Trophoblast cell (in vitro differentiated cells and primary cell): ENCODE measurements at regions not wholly inside any gene's neighbourhood (a gene's known extent, or its start where the extent isn't known, plus 50 kb on each side); places are given as distances from the start of the nearest gene placed in this dataset.
A peak's percentile ranks its signal among the peaks of the same experiment; 100 is the strongest.

Experiments
- DNase-seq, 2 donors: peaks; one replicate each; pipeline ENCODE4 v3.0.0-alpha.2; 2016
- H2AFZ ChIP-seq: 2 replicates; pipeline ENCODE4 v1.6.1; 2013; ENCODE audit warnings: low read length, moderate library complexity, mild to moderate bottlenecking; ENCODE audit not compliant: insufficient read depth, poor library complexity
- H2AK5ac ChIP-seq: 2 replicates; pipeline ENCODE4 v1.6.1; 2013; ENCODE audit warnings: mild to moderate bottlenecking, low read length
- H2BK120ac ChIP-seq: 2 replicates; pipeline ENCODE4 v1.6.1; 2013; ENCODE audit warnings: low read length, mild to moderate bottlenecking, moderate library complexity; ENCODE audit not compliant: insufficient read depth, poor library complexity
- H2BK12ac ChIP-seq: 2 replicates; pipeline ENCODE4 v1.6.1; 2013; ENCODE audit warnings: mild to moderate bottlenecking, low read length, moderate library complexity
- H2BK5ac ChIP-seq: 2 replicates; pipeline ENCODE4 v1.6.1; 2013; ENCODE audit warnings: low read length, low read depth, moderate library complexity, mild to moderate bottlenecking; ENCODE audit not compliant: poor library complexity
- H3K14ac ChIP-seq: 2 replicates; pipeline ENCODE4 v1.6.1; 2013; ENCODE audit warnings: mild to moderate bottlenecking, low read length
- H3K18ac ChIP-seq: 2 replicates; pipeline ENCODE4 v1.6.1; 2013; ENCODE audit warnings: mild to moderate bottlenecking, low read length
- H3K23ac ChIP-seq: 2 replicates; pipeline ENCODE4 v1.6.1; 2013; ENCODE audit warnings: low read length
- H3K27ac ChIP-seq: 2 replicates; pipeline ENCODE4 v1.5.1; 2013; ENCODE audit warnings: low read depth, mild to moderate bottlenecking, inconsistent platforms, low read length, moderate library complexity
- H3K27me3 ChIP-seq: 2 replicates; pipeline ENCODE4 v1.6.1; 2013; ENCODE audit warnings: inconsistent platforms, mild to moderate bottlenecking, low read length, moderate library complexity; ENCODE audit not compliant: insufficient read depth
- H3K36me3 ChIP-seq, 2 experiments: 1 replicate in 1 of 2; 2 replicates in 1 of 2; pipeline ENCODE4 v1.6.1; 2013; ENCODE audit warnings: low read length in 2 of 2, mild to moderate bottlenecking in 2 of 2, moderate library complexity in 1 of 2; ENCODE audit not compliant: insufficient read depth in 2 of 2, control insufficient read depth in 1 of 2
- H3K4ac ChIP-seq: 2 replicates; pipeline ENCODE4 v1.6.1; 2013; ENCODE audit warnings: low read depth, mild to moderate bottlenecking, low read length, moderate library complexity
- H3K4me1 ChIP-seq, 2 experiments: 1 replicate in 1 of 2; 2 replicates in 1 of 2; pipeline ENCODE4 v1.6.1; 2013; ENCODE audit warnings: low read length in 2 of 2, mild to moderate bottlenecking in 2 of 2, moderate library complexity in 1 of 2; ENCODE audit not compliant: insufficient read depth in 2 of 2, control insufficient read depth in 1 of 2
- H3K4me2 ChIP-seq: 2 replicates; pipeline ENCODE4 v1.6.1; 2013; ENCODE audit warnings: inconsistent platforms, mild to moderate bottlenecking, low read length, moderate library complexity
- H3K4me3 ChIP-seq: 2 replicates; pipeline ENCODE4 v1.5.1; 2013; ENCODE audit warnings: mild to moderate bottlenecking, low read depth, low read length, inconsistent platforms
- H3K79me1 ChIP-seq: one replicate; pipeline ENCODE4 v1.6.1; 2013; ENCODE audit warnings: low read length
- H3K79me2 ChIP-seq: 2 replicates; pipeline ENCODE4 v1.6.1; 2013; ENCODE audit warnings: low read length, mild to moderate bottlenecking; ENCODE audit not compliant: control insufficient read depth, insufficient read depth, poor library complexity
- H3K9ac ChIP-seq: 2 replicates; pipeline ENCODE4 v1.6.1; 2013; ENCODE audit warnings: mild to moderate bottlenecking, low read length
- H3K9me3 ChIP-seq: 2 replicates; pipeline ENCODE4 v1.6.1; 2013; ENCODE audit warnings: low read depth, mild to moderate bottlenecking, control low read depth, inconsistent platforms, low read length; ENCODE audit not compliant: insufficient read depth
- H4K12ac ChIP-seq: 2 replicates; pipeline ENCODE4 v1.6.1; 2013; ENCODE audit warnings: low read depth, mild to moderate bottlenecking, low read length, moderate library complexity
- H4K8ac ChIP-seq: 2 replicates; pipeline ENCODE4 v1.6.1; 2013; ENCODE audit warnings: low read depth, mild to moderate bottlenecking, low read length, moderate library complexity
- H4K91ac ChIP-seq: one replicate; pipeline ENCODE4 v1.6.1; 2013; ENCODE audit warnings: low read depth, mild to moderate bottlenecking, low read length, moderate library complexity
- WGBS: extraction: QIAGEN DNeasy Blood & Tissue Kit; methylation state at CpG from one replicate; pipeline ENCODE4 v1.1.7; 2013; ENCODE audit warnings: missing lambda C conversion rate; ENCODE audit not compliant: insufficient read length, insufficient coverage; ENCODE audit errors: extremely low coverage; 5-methylcytosine and 5-hydroxymethylcytosine counted together

DNA sequence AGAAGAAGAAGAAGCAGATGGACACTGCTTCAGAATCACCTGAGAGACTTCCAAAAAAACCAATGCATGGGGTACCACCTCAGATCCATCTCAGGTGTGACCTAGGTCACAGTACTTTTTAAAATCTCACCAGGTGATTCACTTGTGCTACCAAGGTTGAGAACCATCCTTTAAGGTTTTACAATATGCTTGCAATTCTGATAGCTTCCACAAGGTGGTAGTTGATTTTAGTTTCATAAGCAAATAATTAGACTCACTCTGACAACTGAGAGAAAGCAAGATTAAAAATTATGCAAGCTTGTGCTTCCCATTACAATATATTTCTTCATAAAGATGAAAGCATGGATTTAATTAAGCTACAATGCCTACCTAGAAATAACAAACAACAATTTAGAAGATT is 355.1 kb downstream of the EN1 start:
- no peaks in the 10 kb centered on the region for H3K4me1 ChIP-seq
- H3K27ac ChIP-seq: no peak overlapping the region
- peak in 1 of 2 donors; percentile 67 for DNase-seq
- H3K4ac ChIP-seq: no peak overlapping the region
- H4K91ac ChIP-seq: no peak overlapping the region
- H3K4me2 ChIP-seq: no peak overlapping the region
- H3K9ac ChIP-seq: no peak overlapping the region
- no peaks in the 10 kb centered on the region for H3K79me2 ChIP-seq
- no peak overlapping the region for H2BK5ac ChIP-seq
- H2BK120ac ChIP-seq: no peak overlapping the region
- no peak overlapping the region for H4K8ac ChIP-seq
- H3K36me3 ChIP-seq: no peaks in the 10 kb centered on the region
- H3K27me3 ChIP-seq: no peaks in the 10 kb centered on the region
- no peak overlapping the region for H3K14ac ChIP-seq
- H2BK12ac ChIP-seq: no peak overlapping the region
- H2AFZ ChIP-seq: no peak overlapping the region
- H3K9me3 ChIP-seq: peaks cover 2% of the 10 kb centered on the region
- no peak overlapping the region for H3K18ac ChIP-seq
- no peak overlapping the region for H2AK5ac ChIP-seq
- H3K23ac ChIP-seq: no peak overlapping the region
- no peak overlapping the region for H3K4me3 ChIP-seq
- no peak overlapping the region for H4K12ac ChIP-seq
- no peaks in the 10 kb centered on the region for H3K79me1 ChIP-seq

- Histone ChIP-seq H3K9ac (no peak overlapping the region), H3K23ac (no peak overlapping the region), H4K91ac (no peak overlapping the region), H3K18ac (no peak overlapping the region), H2AK5ac (no peak overlapping the region), H4K12ac (no peak overlapping the region), H3K9me3 (no peaks in the 10 kb centered on the region), H3K14ac (no peak overlapping the region), H3K4me2 (no peak overlapping the region), H3K27me3 (no peaks in the 10 kb centered on the region), H3K4ac (no peak overlapping the region), H3K4me1 (no peaks in the 10 kb centered on the region), H2BK5ac (no peak overlapping the region), H3K27ac (no peak overlapping the region), H3K79me1 (no peaks in the 10 kb centered on the region), H2AFZ (no peak overlapping the region), H2BK120ac (no peak overlapping the region), H3K79me2 (no peaks in the 10 kb centered on the region), H2BK12ac (no peak overlapping the region), H4K8ac (no peak overlapping the region), H3K4me3 (no peak overlapping the region), H3K36me3 (no peaks in the 10 kb centered on the region)
- no peak for DNase-seq
- no CpG with 5 or more reads among the region's 4 CpGs for WGBS
Observed at GRCh38 chr2:118490330-118490729, 357.1 kb downstream of the EN1 start.

GRCh38 chr2:118489712-118490299 is 357.6 kb downstream of the EN1 start:
- H2BK5ac ChIP-seq: no peak overlapping the region
- no peak overlapping the region for H3K9ac ChIP-seq
- no peak overlapping the region for H2BK120ac ChIP-seq
- no peak overlapping the region for H3K4ac ChIP-seq
- H3K79me1 ChIP-seq: no peaks in the 10 kb centered on the region
- no peak overlapping the region for H3K23ac ChIP-seq
- no peak overlapping the region for H2AK5ac ChIP-seq
- whole genome bisulfite sequencing: no CpG with 5 or more reads among the region's 6 CpGs
- H3K4me1 ChIP-seq: no peaks in the 10 kb centered on the region
- no peaks in the 10 kb centered on the region for H3K79me2 ChIP-seq
- H2AFZ ChIP-seq: no peak overlapping the region
- no peak overlapping the region for H4K91ac ChIP-seq
- no peak overlapping the region for H3K14ac ChIP-seq
- no peak overlapping the region for H2BK12ac ChIP-seq
- no peak overlapping the region for H3K4me2 ChIP-seq
- H3K27me3 ChIP-seq: no peaks in the 10 kb centered on the region
- no peak overlapping the region for H3K4me3 ChIP-seq
- no peak overlapping the region for H4K12ac ChIP-seq
- no peak overlapping the region for H3K18ac ChIP-seq
- DNase-seq: no peak
- no peak overlapping the region for H3K27ac ChIP-seq
- H3K9me3 ChIP-seq: no peaks in the 10 kb centered on the region
- H4K8ac ChIP-seq: no peak overlapping the region
- no peaks in the 10 kb centered on the region for H3K36me3 ChIP-seq

DNA sequence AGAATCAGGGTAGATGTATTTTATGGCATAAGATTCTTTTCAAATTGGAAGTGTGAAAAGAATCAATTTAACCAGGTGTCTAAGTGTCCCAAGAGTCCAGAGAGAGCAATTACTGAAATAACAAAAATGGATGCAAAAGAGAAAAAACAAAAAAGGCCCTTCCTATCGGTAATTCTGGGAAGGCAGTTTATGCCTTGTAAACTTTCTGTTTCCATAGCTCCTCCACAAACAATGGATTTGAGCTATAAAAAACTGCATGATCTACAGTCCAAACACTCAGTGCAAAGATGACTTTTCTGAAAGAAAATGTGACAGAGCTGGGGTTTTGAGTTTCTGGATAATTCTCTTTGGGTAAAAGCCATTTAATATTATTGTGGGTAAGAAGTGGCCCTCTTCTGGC is 366.1 kb downstream of the EN1 start:
- H3K4me2 ChIP-seq: no peak overlapping the region
- no CpG with 5 or more reads among the region's 1 CpG for whole genome bisulfite sequencing

More for the DNA sequence above, 366.1 kb downstream of the EN1 start:
- no peaks in the 10 kb centered on the region for H3K27me3 ChIP-seq
- H3K79me2 ChIP-seq: no peaks in the 10 kb centered on the region
- H3K23ac ChIP-seq: no peak overlapping the region
- DNase-seq: no peak
- H3K4me3 ChIP-seq: no peak overlapping the region
- H3K18ac ChIP-seq: no peak overlapping the region
- H3K9ac ChIP-seq: no peak overlapping the region
- no peaks in the 10 kb centered on the region for H3K36me3 ChIP-seq
- no peak overlapping the region for H2AFZ ChIP-seq
- H2BK12ac ChIP-seq: no peak overlapping the region
- H4K12ac ChIP-seq: no peak overlapping the region
- H2BK120ac ChIP-seq: no peak overlapping the region
- no peaks in the 10 kb centered on the region for H3K4me1 ChIP-seq
- no peak overlapping the region for H3K4ac ChIP-seq
- H3K27ac ChIP-seq: no peak overlapping the region
- no peaks in the 10 kb centered on the region for H3K79me1 ChIP-seq
- H4K8ac ChIP-seq: no peak overlapping the region
- no peak overlapping the region for H3K14ac ChIP-seq
- no peak overlapping the region for H4K91ac ChIP-seq
- H2AK5ac ChIP-seq: no peak overlapping the region
- no peaks in the 10 kb centered on the region for H3K9me3 ChIP-seq
- no peak overlapping the region for H2BK5ac ChIP-seq
